Adrenal gland (tissue), 9 donors: ENCODE measurements at regions not wholly inside any gene's neighbourhood (a gene's known extent, or its start where the extent isn't known, plus 50 kb on each side); places are given as distances from the start of the nearest gene placed in this dataset.
"Not testable (repeated sequence)": the region's sequence is repeated elsewhere in the genome, so short reads cannot be mapped to it uniquely, and the experiment has no call there.

Experiments used
- DNase-seq, 7 donors: peaks; one replicate each; pipeline ENCODE4 v3.0.0-alpha.2; 2019 to 2020
- H3K27ac ChIP-seq, 5 donors: fragments of 200-600 bp; sonication (generic) in 4 of 5; 1 replicate in 3 of 5; 2 replicates in 2 of 5; pipeline versions ENCODE4 v1.5.1 to v1.8.0; 2016 to 2020; ENCODE audit warnings: mild to moderate bottlenecking in 1 of 5
- H3K27me3 ChIP-seq: fragments of 200-600 bp; 2 replicates; pipeline ENCODE4 v1.8.0; 2021
- H3K36me3 ChIP-seq, 2 donors: fragments of 200-600 bp; replicated peaks in 1 of 2; 1 replicate in 1 of 2; 2 replicates in 1 of 2; pipeline versions ENCODE4 v1.5.1 to v1.8.0; 2018 to 2022
- H3K4me1 ChIP-seq, 2 donors: fragments of 200-600 bp; replicated peaks in 1 of 2; 1 replicate in 1 of 2; 2 replicates in 1 of 2; pipeline versions ENCODE4 v1.5.1 to v1.8.0; 2018 to 2021
- H3K4me3 ChIP-seq, 4 donors: fragments of 200-600 bp; sonication (generic) in 3 of 4; one replicate each; pipeline ENCODE4 v1.5.1; 2016 to 2018
- H3K9me3 ChIP-seq, 3 donors: fragments of 200-600 bp; sonication (generic) in 1 of 3; replicated peaks in 1 of 3; 1 replicate in 2 of 3; 2 replicates in 1 of 3; pipeline versions ENCODE4 v1.5.1 to v1.8.0; 2016 to 2021
- POLR2A ChIP-seq, 2 donors: fragments of 450-650 bp; IDR thresholded peaks; one replicate each; pipeline ENCODE4 v1.6.1; 2017; ENCODE audit warnings: antibody characterized with exemption in 2 of 2, mild to moderate bottlenecking in 2 of 2, moderate library complexity in 1 of 2
- WGBS, 4 donors: extraction: QIAGEN DNeasy Blood & Tissue Kit in 2 of 4; methylation state at CpG; one replicate each; pipeline versions ENCODE4 v1.1.5 to v1.1.7; 2013 to 2017; 5-methylcytosine and 5-hydroxymethylcytosine counted together
- intact Hi-C, 2 donors: fragments of 100-400 bp; cut with DNase I; formaldehyde crosslinking; loops; one replicate each; pipeline versions ENCODE4 v1.14.1 to v1.15.0; 2022 to 2023
- TF ChIP-seq, protein P1 (sequence below), 6 experiments: fragments of 450-650 bp in 4 of 6; fragments of 200-600 bp in 2 of 6; sonication (generic) in 1 of 6; IDR thresholded peaks; 1 replicate in 5 of 6; 2 replicates in 1 of 6; pipeline versions ENCODE4 v1.5.1 to v1.8.0; 2016 to 2021; ENCODE audit warnings: antibody characterized with exemption in 6 of 6, mild to moderate bottlenecking in 2 of 6, moderate library complexity in 1 of 6
- donor health status: healthy with polysubstance abuse.
- donor health status: Bipolar disorder and iron deficiency.
- donor health status: DM: yes; HTN: yes; CAD: no.
- donor health status: DM: no; HTN: no; CAD: no.
- donor health status: DM: no; HTN: no; CAD: no.

DNA sequence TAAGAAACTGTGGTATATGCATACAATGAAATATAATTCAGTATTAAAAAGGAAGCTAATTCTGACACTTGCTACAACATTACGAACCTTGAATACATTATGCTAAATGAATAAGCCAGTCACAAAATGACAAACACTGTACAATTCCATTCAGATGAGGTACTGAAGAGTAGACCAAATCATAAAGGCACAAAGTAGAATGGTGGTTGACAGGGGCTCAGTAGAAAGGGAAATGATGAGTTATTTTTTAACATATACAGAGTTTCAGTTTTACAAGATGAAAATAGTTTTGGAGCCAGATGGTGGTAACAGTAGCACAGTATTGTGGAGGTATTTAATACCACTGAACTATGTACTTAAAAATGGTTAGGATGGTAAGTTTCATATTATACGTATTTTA, 254.6 kb upstream of the RBMS3 start:
- no peaks in the 10 kb centered on the region for H3K9me3 ChIP-seq
- no peak overlapping the region for H3K4me3 ChIP-seq
- DNase-seq: no peak
- no peak overlapping the region for H3K27ac ChIP-seq
- no peak for TF ChIP-seq POLR2A (IDR thresholded peaks at IDR 0.05)
- TF ChIP-seq, protein P1, sequence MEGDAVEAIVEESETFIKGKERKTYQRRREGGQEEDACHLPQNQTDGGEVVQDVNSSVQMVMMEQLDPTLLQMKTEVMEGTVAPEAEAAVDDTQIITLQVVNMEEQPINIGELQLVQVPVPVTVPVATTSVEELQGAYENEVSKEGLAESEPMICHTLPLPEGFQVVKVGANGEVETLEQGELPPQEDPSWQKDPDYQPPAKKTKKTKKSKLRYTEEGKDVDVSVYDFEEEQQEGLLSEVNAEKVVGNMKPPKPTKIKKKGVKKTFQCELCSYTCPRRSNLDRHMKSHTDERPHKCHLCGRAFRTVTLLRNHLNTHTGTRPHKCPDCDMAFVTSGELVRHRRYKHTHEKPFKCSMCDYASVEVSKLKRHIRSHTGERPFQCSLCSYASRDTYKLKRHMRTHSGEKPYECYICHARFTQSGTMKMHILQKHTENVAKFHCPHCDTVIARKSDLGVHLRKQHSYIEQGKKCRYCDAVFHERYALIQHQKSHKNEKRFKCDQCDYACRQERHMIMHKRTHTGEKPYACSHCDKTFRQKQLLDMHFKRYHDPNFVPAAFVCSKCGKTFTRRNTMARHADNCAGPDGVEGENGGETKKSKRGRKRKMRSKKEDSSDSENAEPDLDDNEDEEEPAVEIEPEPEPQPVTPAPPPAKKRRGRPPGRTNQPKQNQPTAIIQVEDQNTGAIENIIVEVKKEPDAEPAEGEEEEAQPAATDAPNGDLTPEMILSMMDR (IDR thresholded peaks at IDR 0.05): no peak
- intact Hi-C loops: no loop called here
- WGBS, 4 donors: 76 to 83% (median 79%) methylated on average over 2 of the region's 2 CpGs
- no peaks in the 10 kb centered on the region for H3K27me3 ChIP-seq
- no peaks in the 10 kb centered on the region for H3K36me3 ChIP-seq
- H3K4me1 ChIP-seq: no peaks in the 10 kb centered on the region

DNA sequence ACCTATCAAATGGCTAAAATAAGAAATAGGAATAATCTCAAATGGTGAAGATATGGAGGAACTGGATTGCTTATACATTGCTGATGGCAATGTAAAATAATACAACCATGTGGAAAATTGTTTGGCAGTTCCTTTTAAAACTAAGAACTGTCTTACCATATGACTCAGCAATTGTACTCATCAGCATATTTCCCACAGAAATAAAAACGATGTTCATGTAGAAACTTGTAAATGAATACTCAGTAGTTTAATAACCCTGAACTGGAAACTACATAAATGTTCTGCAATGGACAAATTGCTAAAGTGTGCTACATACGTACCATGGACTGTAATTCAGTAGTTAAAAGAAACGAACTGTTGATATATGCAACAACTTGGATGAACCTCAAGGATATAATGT, 253.9 kb upstream of the RBMS3 start:
- Histone ChIP-seq H3K27ac (no peak overlapping the region), H3K27me3 (no peaks in the 10 kb centered on the region), H3K4me3 (no peak overlapping the region), H3K36me3 (no peaks in the 10 kb centered on the region), H3K9me3 (no peaks in the 10 kb centered on the region), H3K4me1 (no peaks in the 10 kb centered on the region)
- no peak for TF ChIP-seq POLR2A (IDR thresholded peaks at IDR 0.05)
- TF ChIP-seq, protein P1 (IDR thresholded peaks at IDR 0.05): no peak
- no peak for DNase-seq
- intact Hi-C loops: no loop called here
- WGBS, 4 donors: 72 to 81% (median 77%) methylated on average over 3 of the region's 3 CpGs

DNA sequence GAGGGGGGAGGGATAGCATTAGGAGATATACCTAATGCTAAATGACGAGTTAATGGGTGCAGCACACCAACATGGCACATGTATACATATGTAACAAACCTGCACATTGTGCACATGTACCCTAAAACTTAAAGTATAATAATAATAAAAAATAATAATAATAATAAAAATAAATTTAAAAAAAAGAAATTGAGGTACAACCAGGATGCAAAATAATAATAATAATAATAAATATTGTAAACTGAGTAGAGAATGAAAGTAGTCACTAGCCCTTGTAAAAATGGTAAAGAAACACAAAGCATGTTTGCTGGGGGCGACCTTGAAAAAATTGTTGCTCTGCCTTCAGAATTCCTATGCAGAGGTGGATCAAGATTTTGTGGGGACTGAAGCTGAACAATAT, 249.7 kb upstream of the RBMS3 start:
- 77 to 86% (median 82%) methylated on average over 2 of the region's 2 CpGs for WGBS, 4 donors
- H3K27ac ChIP-seq, H3K4me3 ChIP-seq, H3K9me3 ChIP-seq, H3K4me1 ChIP-seq, H3K36me3 ChIP-seq, DNase-seq, intact Hi-C loops, H3K27me3 ChIP-seq: not testable (repeated sequence)

DNA sequence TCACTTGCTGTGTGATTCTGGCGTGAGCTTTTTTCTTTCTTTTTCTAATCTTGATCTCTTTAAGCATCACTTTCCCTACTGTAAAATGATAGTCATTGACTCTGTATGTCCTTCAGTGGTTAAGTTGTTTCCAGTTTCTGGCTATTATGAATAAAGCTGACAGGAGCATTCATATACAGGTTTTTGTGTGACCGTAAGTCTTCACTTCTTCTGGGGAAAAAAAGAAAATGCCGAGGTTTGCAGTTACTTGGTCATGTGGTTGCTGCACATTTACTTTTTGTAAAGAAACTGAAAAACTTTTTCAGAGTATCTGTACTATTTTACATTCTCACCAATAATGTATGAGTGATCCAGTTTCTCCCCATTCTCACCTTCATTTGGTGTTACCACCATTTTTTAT, 247.4 kb upstream of the RBMS3 start:
- Histone ChIP-seq H3K27me3 (no peaks in the 10 kb centered on the region), H3K27ac (no peak overlapping the region), H3K36me3 (no peaks in the 10 kb centered on the region), H3K9me3 (no peaks in the 10 kb centered on the region), H3K4me1 (no peaks in the 10 kb centered on the region), H3K4me3 (no peak overlapping the region)
- no peak for DNase-seq
- intact Hi-C loops: no loop called here
- TF ChIP-seq, protein P1 (IDR thresholded peaks at IDR 0.05): no peak
- no peak for TF ChIP-seq POLR2A (IDR thresholded peaks at IDR 0.05)
- WGBS, 4 donors: 83 to 90% (median 87%) methylated on average over 3 of the region's 3 CpGs

DNA sequence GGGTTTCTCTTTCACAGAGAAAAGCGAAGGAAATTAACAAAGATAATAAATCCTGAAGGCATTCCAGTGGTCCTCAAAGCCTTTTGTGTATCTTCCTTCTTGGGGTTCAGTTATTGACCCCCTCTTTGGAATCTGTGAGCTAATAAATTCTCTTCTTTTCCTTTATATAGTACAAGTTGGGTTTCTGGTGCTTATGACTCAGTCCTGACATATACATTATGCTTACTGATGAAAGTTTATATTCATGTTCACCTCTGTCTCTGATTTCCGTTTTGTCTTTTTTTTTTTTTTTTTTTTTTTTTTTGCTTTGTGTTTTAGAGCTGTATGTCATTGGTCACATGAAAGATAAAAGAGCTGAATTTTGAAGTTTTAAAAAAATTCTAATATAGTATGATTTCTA, 230.7 kb upstream of the RBMS3 start:
- H3K27me3 ChIP-seq: no peaks in the 10 kb centered on the region
- no peaks in the 10 kb centered on the region for H3K4me1 ChIP-seq
- DNase-seq: no peak
- no peak overlapping the region for H3K4me3 ChIP-seq
- TF ChIP-seq, protein P1 (IDR thresholded peaks at IDR 0.05): no peak
- no peak for TF ChIP-seq POLR2A (IDR thresholded peaks at IDR 0.05)
- H3K36me3 ChIP-seq: no peaks in the 10 kb centered on the region
- no peaks in the 10 kb centered on the region for H3K9me3 ChIP-seq
- H3K27ac ChIP-seq: no peak overlapping the region
- 58 to 69% (median 64%) methylated on average over 2 of the region's 2 CpGs for whole genome bisulfite sequencing, 4 donors
- intact Hi-C loops: no loop called here
